Peyer's patch (tissue), 4 donors: ENCODE measurements at regions not wholly inside any gene's neighbourhood (a gene's known extent, or its start where the extent isn't known, plus 50 kb on each side); places are given as distances from the start of the nearest gene placed in this dataset.

Experiments used
- DNase-seq, 3 donors: peaks; one replicate each; pipeline ENCODE4 v3.0.0-alpha.2; 2017 to 2019
- H3K27ac ChIP-seq, 4 donors: fragments of 200-600 bp; sonication (generic); one replicate each; pipeline ENCODE4 v1.5.1; 2016 to 2019
- H3K27me3 ChIP-seq, 2 donors: fragments of 200-600 bp; sonication (generic); one replicate each; pipeline ENCODE4 v1.5.1; 2019
- H3K36me3 ChIP-seq, 3 donors: fragments of 200-600 bp; sonication (generic); one replicate each; pipeline ENCODE4 v1.5.1; 2016 to 2019
- H3K4me1 ChIP-seq, 4 donors: fragments of 200-600 bp; sonication (generic); one replicate each; pipeline ENCODE4 v1.5.1; 2016 to 2019
- H3K4me3 ChIP-seq, 4 donors: fragments of 200-600 bp; sonication (generic); 1 replicate in 3 of 4; 2 replicates in 1 of 4; pipeline ENCODE4 v1.5.1; 2016 to 2019; ENCODE audit warnings: mild to moderate bottlenecking in 1 of 4
- H3K9me3 ChIP-seq, 4 donors: fragments of 200-600 bp; sonication (generic); one replicate each; pipeline ENCODE4 v1.5.1; 2016 to 2019; ENCODE audit warnings: mild to moderate bottlenecking in 1 of 4
- CTCF ChIP-seq, 6 experiments: fragments of 450-650 bp in 4 of 6; fragments of 200-600 bp in 2 of 6; sonication (generic) in 1 of 6; IDR thresholded peaks; one replicate each; pipeline ENCODE4 v1.5.1; 2017 to 2019; ENCODE audit warnings: antibody characterized with exemption in 6 of 6, mild to moderate bottlenecking in 3 of 6, moderate library complexity in 1 of 6
- POLR2A ChIP-seq, 2 donors: fragments of 450-650 bp; IDR thresholded peaks; one replicate each; pipeline ENCODE4 v1.5.1; 2017; ENCODE audit warnings: antibody characterized with exemption in 2 of 2, mild to moderate bottlenecking in 2 of 2, moderate library complexity in 2 of 2

DNA sequence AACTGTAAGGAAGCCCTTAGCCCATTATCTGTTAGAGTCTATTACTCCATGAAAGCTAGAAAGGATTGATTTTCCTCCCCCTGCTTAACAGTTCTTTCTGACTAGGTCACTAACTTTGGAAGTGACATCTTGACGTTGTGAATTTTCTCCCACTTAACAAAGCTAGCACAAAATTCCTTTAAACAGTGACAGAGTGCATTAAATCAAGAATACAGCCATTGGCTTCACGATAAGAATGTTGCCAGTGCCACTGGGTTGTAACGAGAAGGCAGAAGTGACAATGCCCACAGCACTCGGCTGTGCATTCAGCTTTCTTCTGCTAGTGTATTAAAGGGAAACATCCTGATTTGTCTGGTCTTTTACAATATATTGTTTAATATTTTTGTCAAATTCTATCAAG lies 182.7 kb upstream of the DTNBP1 start:
- no peak for DNase-seq
- H3K4me1 ChIP-seq: no peaks in the 10 kb centered on the region
- no peak overlapping the region for H3K4me3 ChIP-seq
- H3K36me3 ChIP-seq: no peaks in the 10 kb centered on the region
- no peak for TF ChIP-seq POLR2A (IDR thresholded peaks at IDR 0.05)
- TF ChIP-seq CTCF (IDR thresholded peaks at IDR 0.05): no peak
- H3K27ac ChIP-seq: no peak overlapping the region
- H3K9me3 ChIP-seq: no peaks in the 10 kb centered on the region
- H3K27me3 ChIP-seq: no peaks in the 10 kb centered on the region

- DNase-seq: no peak
- Histone ChIP-seq H3K4me3 (no peak overlapping the region), H3K9me3 (no peaks in the 10 kb centered on the region), H3K27me3 (no peaks in the 10 kb centered on the region), H3K36me3 (no peaks in the 10 kb centered on the region), H3K4me1 (no peaks in the 10 kb centered on the region), H3K27ac (no peak overlapping the region)
- TF ChIP-seq POLR2A (IDR thresholded peaks at IDR 0.05) (no peak), CTCF (IDR thresholded peaks at IDR 0.05) (no peak)
Measured at GRCh38 chr6:15843764-15844163, 180.9 kb upstream of the DTNBP1 start.

GRCh38 chr6:15843226-15843625 lies 180.4 kb upstream of the DTNBP1 start:
- Histone ChIP-seq H3K4me1 (no peaks in the 10 kb centered on the region), H3K27ac (no peak overlapping the region), H3K27me3 (no peaks in the 10 kb centered on the region), H3K9me3 (no peaks in the 10 kb centered on the region), H3K36me3 (no peaks in the 10 kb centered on the region), H3K4me3 (no peak overlapping the region)
- DNase-seq: no peak
- TF ChIP-seq CTCF (IDR thresholded peaks at IDR 0.05) (no peak), POLR2A (IDR thresholded peaks at IDR 0.05) (no peak)

- TF ChIP-seq CTCF (IDR thresholded peaks at IDR 0.05): no peak
- TF ChIP-seq POLR2A (IDR thresholded peaks at IDR 0.05): no peak
- Histone ChIP-seq H3K9me3 (no peaks in the 10 kb centered on the region), H3K27ac (no peak overlapping the region), H3K4me1 (no peaks in the 10 kb centered on the region), H3K36me3 (no peaks in the 10 kb centered on the region), H3K4me3 (no peak overlapping the region), H3K27me3 (no peaks in the 10 kb centered on the region)
- no peak for DNase-seq
Measured at GRCh38 chr6:15842727-15843117, 179.9 kb upstream of the DTNBP1 start.

GRCh38 chr6:15841937-15842726 lies 179.3 kb upstream of the DTNBP1 start:
- no peaks in the 10 kb centered on the region for H3K9me3 ChIP-seq
- H3K36me3 ChIP-seq: no peaks in the 10 kb centered on the region
- no peak overlapping the region for H3K4me3 ChIP-seq
- H3K27me3 ChIP-seq: no peaks in the 10 kb centered on the region
- H3K27ac ChIP-seq: no peak overlapping the region
- H3K4me1 ChIP-seq: no peaks in the 10 kb centered on the region
- no peak for TF ChIP-seq CTCF (IDR thresholded peaks at IDR 0.05)
- TF ChIP-seq POLR2A (IDR thresholded peaks at IDR 0.05): no peak
- no peak for DNase-seq
